ENCODE measurements at regions not wholly inside any gene's neighbourhood (a gene's known extent, or its start where the extent isn't known, plus 50 kb on each side); places are given as distances from the start of the nearest gene placed in this dataset.

DNA sequence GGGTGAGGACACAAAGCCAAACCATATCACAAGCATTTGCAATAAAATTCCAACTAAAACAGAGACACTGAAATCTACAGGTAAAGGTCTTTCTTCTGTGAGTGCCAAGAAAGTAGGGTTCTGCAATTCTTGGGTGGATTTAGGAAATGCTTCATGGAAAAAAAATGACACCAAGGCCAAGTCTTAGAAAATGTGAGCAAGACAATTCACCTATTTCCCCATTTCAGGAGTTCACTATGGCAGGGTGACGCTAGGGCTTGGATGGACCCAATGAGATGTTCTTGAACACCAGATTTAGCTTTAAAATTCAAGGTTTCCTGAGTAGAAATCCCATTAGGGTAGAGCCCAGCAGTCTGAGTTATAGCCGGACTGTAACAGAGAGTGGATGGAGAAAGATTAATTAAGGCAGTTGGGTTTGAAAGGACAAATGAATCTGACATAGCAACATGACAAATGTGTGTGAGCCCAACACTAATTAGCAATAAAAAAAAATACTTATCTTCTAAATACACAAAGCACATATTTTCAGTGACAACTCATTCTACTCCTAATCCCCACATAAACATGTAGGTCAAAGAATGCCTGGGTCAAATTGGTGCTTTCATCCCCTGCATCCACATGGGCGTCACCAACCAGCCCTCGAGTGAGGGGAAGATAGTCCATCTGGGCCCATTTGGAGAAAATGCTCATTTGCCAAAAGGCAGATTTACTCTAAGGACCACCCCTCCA is 180.4 kb upstream of the JARID2 start:
- TF ChIP-seq, protein P1, sequence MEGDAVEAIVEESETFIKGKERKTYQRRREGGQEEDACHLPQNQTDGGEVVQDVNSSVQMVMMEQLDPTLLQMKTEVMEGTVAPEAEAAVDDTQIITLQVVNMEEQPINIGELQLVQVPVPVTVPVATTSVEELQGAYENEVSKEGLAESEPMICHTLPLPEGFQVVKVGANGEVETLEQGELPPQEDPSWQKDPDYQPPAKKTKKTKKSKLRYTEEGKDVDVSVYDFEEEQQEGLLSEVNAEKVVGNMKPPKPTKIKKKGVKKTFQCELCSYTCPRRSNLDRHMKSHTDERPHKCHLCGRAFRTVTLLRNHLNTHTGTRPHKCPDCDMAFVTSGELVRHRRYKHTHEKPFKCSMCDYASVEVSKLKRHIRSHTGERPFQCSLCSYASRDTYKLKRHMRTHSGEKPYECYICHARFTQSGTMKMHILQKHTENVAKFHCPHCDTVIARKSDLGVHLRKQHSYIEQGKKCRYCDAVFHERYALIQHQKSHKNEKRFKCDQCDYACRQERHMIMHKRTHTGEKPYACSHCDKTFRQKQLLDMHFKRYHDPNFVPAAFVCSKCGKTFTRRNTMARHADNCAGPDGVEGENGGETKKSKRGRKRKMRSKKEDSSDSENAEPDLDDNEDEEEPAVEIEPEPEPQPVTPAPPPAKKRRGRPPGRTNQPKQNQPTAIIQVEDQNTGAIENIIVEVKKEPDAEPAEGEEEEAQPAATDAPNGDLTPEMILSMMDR (IDR thresholded peaks at IDR 0.05; ENCODE audit: low read depth, low read length): no peak
- DNase-seq (ENCODE audit: low read depth, low spot score): no peak
- in situ Hi-C loops (cut with HindIII; ENCODE audit: low sequenced_read_pairs): no loop called here

DNA sequence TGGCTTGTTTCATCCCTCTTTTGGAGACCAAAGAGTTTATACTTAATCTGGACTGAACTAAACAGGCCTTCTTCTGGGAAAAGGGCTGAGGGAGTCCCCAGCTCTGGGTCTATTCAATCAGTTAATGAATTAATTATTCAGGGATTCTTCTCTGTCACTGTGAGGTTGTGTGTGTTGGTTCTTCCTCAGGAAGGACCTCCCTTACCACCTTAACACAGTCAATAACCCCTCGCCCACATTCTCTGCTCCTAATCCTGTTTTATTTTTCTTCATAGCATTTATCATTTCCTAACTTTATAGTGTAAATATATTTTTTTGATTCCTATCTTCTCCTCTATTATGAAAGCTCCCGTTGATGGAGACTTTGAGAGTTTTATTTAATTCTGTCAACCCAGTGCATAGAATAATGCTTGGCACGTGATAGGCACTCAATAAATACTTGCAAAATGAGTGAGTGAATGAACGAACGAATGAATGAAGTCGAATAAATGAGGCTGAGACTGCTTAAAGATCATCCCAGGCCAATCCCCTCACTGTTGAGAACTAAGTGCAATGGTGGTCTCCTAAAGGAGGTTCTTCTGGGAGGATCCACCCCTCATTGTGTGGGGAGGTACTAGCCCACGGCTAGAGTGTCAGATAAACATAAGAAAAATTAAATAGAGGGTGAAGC is 179.6 kb upstream of the JARID2 start:
- in situ Hi-C loops (cut with HindIII; ENCODE audit: low sequenced_read_pairs): no loop called here
- no peak overlapping the region for H3K4me3 ChIP-seq (ENCODE audit: low read depth, low read length)
- no peak for DNase-seq (ENCODE audit: low read depth, low spot score)
- TF ChIP-seq, protein P1 (IDR thresholded peaks at IDR 0.05; ENCODE audit: low read depth, low read length): no peak

More for the DNA sequence above, 180.4 kb upstream of the JARID2 start:
- H3K4me3 ChIP-seq (ENCODE audit: low read depth, low read length): no peak overlapping the region

DNA sequence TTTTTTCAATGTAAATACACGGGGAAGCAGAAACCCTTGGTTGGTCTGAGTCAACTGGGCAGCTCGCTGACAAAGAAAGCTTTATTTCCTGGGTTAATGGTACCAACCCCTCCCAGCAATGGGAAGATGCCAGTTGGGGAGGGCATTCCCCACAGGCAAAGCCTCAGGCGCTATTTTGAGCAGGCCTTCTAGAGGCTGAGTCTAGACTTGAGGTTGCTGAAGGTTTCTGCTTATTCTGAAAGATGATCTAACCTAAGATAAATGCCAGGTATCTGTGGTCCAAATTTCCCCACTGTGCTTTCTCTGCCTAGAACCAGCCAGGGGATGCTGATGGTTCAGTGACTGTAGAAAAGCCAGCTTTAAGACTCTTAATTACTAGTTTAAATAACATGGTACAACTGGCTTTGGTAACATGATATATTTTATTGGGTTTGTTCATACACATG is 172.5 kb upstream of the JARID2 start:
- no peak for DNase-seq (ENCODE audit: low read depth, low spot score)
- in situ Hi-C loops (cut with HindIII; ENCODE audit: low sequenced_read_pairs): no loop called here
- TF ChIP-seq, protein P1 (IDR thresholded peaks at IDR 0.05; ENCODE audit: low read depth, low read length): no peak
- no peak overlapping the region for H3K4me3 ChIP-seq (ENCODE audit: low read depth, low read length)

DNA sequence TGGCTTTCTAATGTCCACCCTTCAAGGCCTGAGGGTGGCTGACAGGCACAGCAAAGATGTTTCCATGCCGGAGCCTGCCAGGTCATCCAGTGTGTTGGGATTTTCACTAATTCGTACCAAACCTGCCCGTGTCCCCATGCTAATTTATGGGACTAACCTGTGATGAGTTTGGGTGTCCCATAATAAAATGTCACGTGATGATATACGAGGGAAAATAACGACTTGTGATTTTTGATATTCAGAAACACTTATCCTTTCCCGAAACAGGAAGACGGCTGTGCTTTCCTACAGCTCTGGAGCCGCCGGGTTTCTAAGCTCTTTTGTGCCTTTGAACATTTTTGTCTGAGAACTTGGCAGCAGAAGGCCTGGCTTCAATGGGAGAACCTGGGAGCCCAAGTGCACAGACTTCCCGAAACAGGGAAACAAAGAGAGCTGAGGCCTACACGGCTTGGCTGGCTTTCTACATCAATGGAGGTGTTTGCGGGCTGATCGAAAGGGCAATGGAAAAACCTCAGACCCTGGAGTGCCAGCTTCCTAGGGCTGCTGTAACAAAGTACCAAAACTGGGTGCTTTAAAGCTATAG is 171.9 kb upstream of the JARID2 start:
- in situ Hi-C loops (cut with HindIII; ENCODE audit: low sequenced_read_pairs): no loop called here
- DNase-seq (ENCODE audit: low read depth, low spot score): no peak
- no peak overlapping the region for H3K4me3 ChIP-seq (ENCODE audit: low read depth, low read length)
- TF ChIP-seq, protein P1 (IDR thresholded peaks at IDR 0.05; ENCODE audit: low read depth, low read length): no peak

DNA sequence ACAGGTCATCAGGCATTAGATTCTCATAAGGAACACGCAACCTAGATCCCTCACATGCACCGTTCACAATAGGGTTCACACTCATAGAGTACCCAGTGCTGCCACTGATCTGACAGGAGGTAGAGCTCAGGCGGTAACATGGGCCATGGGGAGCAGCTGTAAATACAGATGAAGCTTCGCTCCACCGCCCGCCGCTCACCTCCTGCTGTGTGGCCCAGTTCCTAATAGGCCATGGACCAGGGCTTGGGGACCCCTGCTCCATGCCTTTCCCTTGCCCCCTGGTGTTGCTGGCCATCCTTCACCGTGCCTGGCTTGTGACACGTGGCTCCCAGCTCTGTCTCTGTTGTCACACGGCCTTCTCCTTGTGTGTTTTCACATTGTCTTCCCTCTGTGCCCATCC is 171.1 kb upstream of the JARID2 start:
- TF ChIP-seq, protein P1 (IDR thresholded peaks at IDR 0.05; ENCODE audit: low read depth, low read length): no peak
- no peak overlapping the region for H3K4me3 ChIP-seq (ENCODE audit: low read depth, low read length)
- in situ Hi-C loops (cut with HindIII; ENCODE audit: low sequenced_read_pairs): no loop called here
- no peak for DNase-seq (ENCODE audit: low read depth, low spot score)

DNA sequence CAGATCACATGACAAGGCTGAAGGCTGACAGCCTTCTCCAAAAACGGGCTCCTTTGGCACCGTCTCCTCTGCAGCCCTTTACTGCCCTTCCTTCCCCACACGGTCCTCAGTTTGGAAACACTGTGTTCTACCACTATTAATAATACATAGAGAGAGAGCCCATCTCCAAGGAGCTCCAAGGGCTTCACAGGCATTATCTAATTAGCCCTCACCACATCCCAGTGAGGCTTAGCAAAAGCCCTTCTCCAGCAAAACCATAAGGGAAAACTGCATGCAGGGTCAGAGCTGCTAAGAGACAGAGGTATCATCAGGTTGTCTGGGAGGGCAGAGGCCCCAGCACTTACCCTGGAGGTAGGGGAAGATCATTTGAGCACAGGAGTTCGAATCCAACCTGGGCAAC is 169.3 kb upstream of the JARID2 start:
- H3K4me3 ChIP-seq (ENCODE audit: low read depth, low read length): no peak overlapping the region
- TF ChIP-seq, protein P1 (IDR thresholded peaks at IDR 0.05; ENCODE audit: low read depth, low read length): no peak
- no peak for DNase-seq (ENCODE audit: low read depth, low spot score)
- in situ Hi-C loops (cut with HindIII; ENCODE audit: low sequenced_read_pairs): no loop called here

Measured in astrocyte of the spinal cord (primary cell).